Activated naive CD4-positive, alpha-beta T cell treated with anti-CD3 and anti-CD28 coated beads for 36 hours (primary cell): ENCODE measurements at regions not wholly inside any gene's neighbourhood (a gene's known extent, or its start where the extent isn't known, plus 50 kb on each side); places are given as distances from the start of the nearest gene placed in this dataset.
"Not testable (repeated sequence)": the region's sequence is repeated elsewhere in the genome, so short reads cannot be mapped to it uniquely, and the experiment has no call there.

Experiments used
- CTCF ChIA-PET: fragments of 350-600 bp; sonication (Branson Sonifier 250); formaldehyde crosslinking; loops from one replicate; lab custom pipeline; 2021; ENCODE audit warnings: antibody characterized with exemption; lab: Charles Lee
- DNase-seq: peaks from one replicate; pipeline ENCODE4 v3.0.0-alpha.2; 2020
- H3K27ac Mint-ChIP-seq: one replicate; pipeline ENCODE4 v1.8.0; 2021; ENCODE audit warnings: mild to moderate bottlenecking, mixed read lengths
- H3K27me3 Mint-ChIP-seq: one replicate; pipeline ENCODE4 v1.8.0; 2021; ENCODE audit warnings: low read depth, mixed read lengths
- H3K36me3 Mint-ChIP-seq: one replicate; pipeline ENCODE4 v1.8.0; 2021; ENCODE audit warnings: low read depth, mixed read lengths
- H3K4me1 Mint-ChIP-seq: one replicate; pipeline ENCODE4 v1.8.0; 2021; ENCODE audit warnings: low read depth, mixed read lengths
- H3K4me3 Mint-ChIP-seq: one replicate; pipeline ENCODE4 v1.8.0; 2021; ENCODE audit warnings: mild to moderate bottlenecking, moderate library complexity, mixed read lengths
- H3K9me3 Mint-ChIP-seq: one replicate; pipeline ENCODE4 v1.8.0; 2021; ENCODE audit warnings: mixed read lengths
- intact Hi-C: fragments of 100-400 bp; cut with micrococcal nuclease; formaldehyde crosslinking; loops from one replicate; pipeline ENCODE4 v1.15.1; 2023

GRCh38 chr5:89313044-89313443 lies 430.1 kb upstream of the MEF2C start:
- Mint-ChIP-seq H3K9me3 (no peaks in the 10 kb centered on the region), H3K36me3 (no peaks in the 10 kb centered on the region), H3K4me3 (no peak overlapping the region), H3K4me1 (peaks cover 6% of the 10 kb centered on the region), H3K27me3 (no peaks in the 10 kb centered on the region), H3K27ac (no peak overlapping the region)
- intact Hi-C loops = no loop called here
- DNase-seq = no peak
- CTCF ChIA-PET = no interaction called here

GRCh38 chr5:89309268-89309667 lies 426.3 kb upstream of the MEF2C start:
- Mint-ChIP-seq H3K27me3 (no peaks in the 10 kb centered on the region), H3K4me3 (no peak overlapping the region), H3K36me3 (no peaks in the 10 kb centered on the region), H3K9me3 (peaks cover 3% of the 10 kb centered on the region), H3K4me1 (peaks cover 5% of the 10 kb centered on the region), H3K27ac (no peak overlapping the region)
- CTCF ChIA-PET = no interaction called here
- no peak for DNase-seq
- intact Hi-C loops = no loop called here

- Mint-ChIP-seq H3K9me3 (peaks cover 3% of the 10 kb centered on the region), H3K27me3 (no peaks in the 10 kb centered on the region), H3K4me1 (peaks cover under 1% of the 10 kb centered on the region), H3K4me3 (no peak overlapping the region), H3K36me3 (no peaks in the 10 kb centered on the region), H3K27ac (no peak overlapping the region)
- CTCF ChIA-PET = no interaction called here
- intact Hi-C loops = no loop called here
- DNase-seq = no peak
Measured at GRCh38 chr5:89308606-89309040, 425.6 kb upstream of the MEF2C start.

GRCh38 chr5:89307972-89308371 lies 425.0 kb upstream of the MEF2C start:
- no peak overlapping the region for H3K27ac Mint-ChIP-seq
- no peak for DNase-seq
- CTCF ChIA-PET = no interaction called here

GRCh38 chr5:89307141-89307540 lies 424.2 kb upstream of the MEF2C start:
- CTCF ChIA-PET = not testable (repeated sequence)

More at GRCh38 chr5:89307972-89308371, 425.0 kb upstream of the MEF2C start:
- intact Hi-C loops = no loop called here
- Mint-ChIP-seq H3K4me3 (no peak overlapping the region), H3K27me3 (no peaks in the 10 kb centered on the region), H3K9me3 (peaks cover 3% of the 10 kb centered on the region), H3K36me3 (no peaks in the 10 kb centered on the region), H3K4me1 (no peaks in the 10 kb centered on the region)

GRCh38 chr5:89303033-89303480 lies 420.1 kb upstream of the MEF2C start:
- Mint-ChIP-seq H3K4me1 (no peaks in the 10 kb centered on the region), H3K4me3 (no peak overlapping the region), H3K36me3 (no peaks in the 10 kb centered on the region), H3K27me3 (no peaks in the 10 kb centered on the region), H3K9me3 (peaks cover 3% of the 10 kb centered on the region), H3K27ac (no peak overlapping the region)
- CTCF ChIA-PET = no interaction called here
- no peak for DNase-seq
- intact Hi-C loops = no loop called here

More at GRCh38 chr5:89307141-89307540, 424.2 kb upstream of the MEF2C start:
- H3K27me3 Mint-ChIP-seq, H3K4me3 Mint-ChIP-seq, H3K9me3 Mint-ChIP-seq, DNase-seq, H3K36me3 Mint-ChIP-seq, intact Hi-C loops, H3K4me1 Mint-ChIP-seq, H3K27ac Mint-ChIP-seq: not testable (repeated sequence)

GRCh38 chr5:89302102-89302891 lies 419.3 kb upstream of the MEF2C start:
- Mint-ChIP-seq H3K9me3 (no peaks in the 10 kb centered on the region), H3K4me3 (no peak overlapping the region), H3K4me1 (no peaks in the 10 kb centered on the region), H3K27ac (no peak overlapping the region), H3K27me3 (no peaks in the 10 kb centered on the region), H3K36me3 (no peaks in the 10 kb centered on the region)
- intact Hi-C loops = no loop called here
- DNase-seq = no peak
- CTCF ChIA-PET = no interaction called here

- Mint-ChIP-seq H3K36me3 (no peaks in the 10 kb centered on the region), H3K4me3 (no peak overlapping the region), H3K27ac (no peak overlapping the region), H3K9me3 (no peaks in the 10 kb centered on the region), H3K4me1 (no peaks in the 10 kb centered on the region), H3K27me3 (no peaks in the 10 kb centered on the region)
- intact Hi-C loops = no loop called here
- CTCF ChIA-PET = no interaction called here
- no peak for DNase-seq
Measured at GRCh38 chr5:89301321-89302025, 418.5 kb upstream of the MEF2C start.

GRCh38 chr5:89300426-89300970 lies 417.5 kb upstream of the MEF2C start:
- Mint-ChIP-seq H3K27ac (no peak overlapping the region), H3K27me3 (no peaks in the 10 kb centered on the region), H3K9me3 (no peaks in the 10 kb centered on the region), H3K4me3 (no peak overlapping the region), H3K4me1 (no peaks in the 10 kb centered on the region), H3K36me3 (no peaks in the 10 kb centered on the region)
- intact Hi-C loops = no loop called here
- no peak for DNase-seq
- CTCF ChIA-PET = no interaction called here

GRCh38 chr5:89299998-89300397 lies 417.0 kb upstream of the MEF2C start:
- no peak overlapping the region for H3K4me3 Mint-ChIP-seq
- no peak overlapping the region for H3K27ac Mint-ChIP-seq
- no peaks in the 10 kb centered on the region for H3K36me3 Mint-ChIP-seq
- H3K4me1 Mint-ChIP-seq = no peaks in the 10 kb centered on the region
- CTCF ChIA-PET = no interaction called here
- DNase-seq = no peak
- H3K27me3 Mint-ChIP-seq = no peaks in the 10 kb centered on the region
- H3K9me3 Mint-ChIP-seq = no peaks in the 10 kb centered on the region
- intact Hi-C loops = no loop called here

- intact Hi-C loops = no loop called here
- no peaks in the 10 kb centered on the region for H3K9me3 Mint-ChIP-seq
- H3K27me3 Mint-ChIP-seq = no peaks in the 10 kb centered on the region
- DNase-seq = no peak
- CTCF ChIA-PET = no interaction called here
- H3K36me3 Mint-ChIP-seq = no peaks in the 10 kb centered on the region
- no peak overlapping the region for H3K27ac Mint-ChIP-seq
- H3K4me3 Mint-ChIP-seq = no peak overlapping the region
- no peaks in the 10 kb centered on the region for H3K4me1 Mint-ChIP-seq
Measured at GRCh38 chr5:89297066-89297465, 414.1 kb upstream of the MEF2C start.

GRCh38 chr5:89293810-89294209 lies 410.8 kb upstream of the MEF2C start:
- no peaks in the 10 kb centered on the region for H3K36me3 Mint-ChIP-seq
- CTCF ChIA-PET = no interaction called here
- intact Hi-C loops = no loop called here
- no peak overlapping the region for H3K27ac Mint-ChIP-seq
- DNase-seq = no peak
- H3K9me3 Mint-ChIP-seq = no peaks in the 10 kb centered on the region
- no peak overlapping the region for H3K4me3 Mint-ChIP-seq
- H3K27me3 Mint-ChIP-seq = no peaks in the 10 kb centered on the region
- no peaks in the 10 kb centered on the region for H3K4me1 Mint-ChIP-seq

GRCh38 chr5:89292487-89292886 lies 409.5 kb upstream of the MEF2C start:
- H3K36me3 Mint-ChIP-seq = no peaks in the 10 kb centered on the region
- no peak overlapping the region for H3K4me3 Mint-ChIP-seq
- no peak overlapping the region for H3K27ac Mint-ChIP-seq
- no peaks in the 10 kb centered on the region for H3K4me1 Mint-ChIP-seq
- H3K9me3 Mint-ChIP-seq = no peaks in the 10 kb centered on the region
- CTCF ChIA-PET = no interaction called here
- intact Hi-C loops = no loop called here
- DNase-seq = no peak
- H3K27me3 Mint-ChIP-seq = no peaks in the 10 kb centered on the region
